Tibial nerve (tissue), 4 donors: ENCODE measurements at regions not wholly inside any gene's neighbourhood (a gene's known extent, or its start where the extent isn't known, plus 50 kb on each side); places are given as distances from the start of the nearest gene placed in this dataset.
A peak's percentile ranks its signal among the peaks of the same experiment; 100 is the strongest.
"Not testable (repeated sequence)": the region's sequence is repeated elsewhere in the genome, so short reads cannot be mapped to it uniquely, and the experiment has no call there.

Source experiments
- DNase-seq, 2 donors: peaks; one replicate each; pipeline ENCODE4 v3.0.0-alpha.2; 2019; ENCODE audit warnings: low spot score in 2 of 2
- H3K27ac ChIP-seq, 4 donors: fragments of 200-600 bp; sonication (generic) in 3 of 4; one replicate each; pipeline ENCODE4 v1.5.1; 2017 to 2019; ENCODE audit warnings: mild to moderate bottlenecking in 1 of 4
- H3K27me3 ChIP-seq, 2 donors: fragments of 200-600 bp; sonication (generic) in 1 of 2; one replicate each; pipeline versions ENCODE4 v1.5.1 to v1.6.0; 2017 to 2019
- H3K36me3 ChIP-seq, 3 donors: fragments of 200-600 bp; sonication (generic); one replicate each; pipeline ENCODE4 v1.5.1; 2018 to 2019
- H3K4me1 ChIP-seq, 4 donors: fragments of 200-600 bp; sonication (generic) in 3 of 4; one replicate each; pipeline ENCODE4 v1.5.1; 2017 to 2019
- H3K4me3 ChIP-seq, 4 donors: fragments of 200-600 bp; sonication (generic) in 3 of 4; one replicate each; pipeline ENCODE4 v1.5.1; 2017 to 2019; ENCODE audit warnings: mild to moderate bottlenecking in 1 of 4, moderate library complexity in 1 of 4
- H3K9me3 ChIP-seq, 4 donors: fragments of 200-600 bp; sonication (generic) in 3 of 4; one replicate each; pipeline ENCODE4 v1.5.1; 2017 to 2019
- EP300 ChIP-seq, 2 donors: sonication (generic); formaldehyde crosslinking; IDR thresholded peaks; one replicate each; pipeline ENCODE4 v1.6.1; 2017; ENCODE audit warnings: antibody characterized with exemption in 2 of 2, mild to moderate bottlenecking in 1 of 2
- POLR2A ChIP-seq, 2 donors: fragments of 450-650 bp; IDR thresholded peaks; one replicate each; pipeline ENCODE4 v1.6.1; 2017; ENCODE audit warnings: antibody characterized with exemption in 2 of 2, mild to moderate bottlenecking in 2 of 2, moderate library complexity in 2 of 2
- WGBS, 2 donors: methylation state at CpG; one replicate each; pipeline ENCODE4 v1.1.5; 2018; 5-methylcytosine and 5-hydroxymethylcytosine counted together
- TF ChIP-seq, protein P1 (sequence below), 5 experiments: fragments of 200-600 bp in 3 of 5; fragments of 450-650 bp in 2 of 5; sonication (generic) in 3 of 5; IDR thresholded peaks; one replicate each; pipeline ENCODE4 v1.5.1; 2016 to 2019; ENCODE audit warnings: antibody characterized with exemption in 5 of 5, mild to moderate bottlenecking in 3 of 5, moderate library complexity in 2 of 5

DNA sequence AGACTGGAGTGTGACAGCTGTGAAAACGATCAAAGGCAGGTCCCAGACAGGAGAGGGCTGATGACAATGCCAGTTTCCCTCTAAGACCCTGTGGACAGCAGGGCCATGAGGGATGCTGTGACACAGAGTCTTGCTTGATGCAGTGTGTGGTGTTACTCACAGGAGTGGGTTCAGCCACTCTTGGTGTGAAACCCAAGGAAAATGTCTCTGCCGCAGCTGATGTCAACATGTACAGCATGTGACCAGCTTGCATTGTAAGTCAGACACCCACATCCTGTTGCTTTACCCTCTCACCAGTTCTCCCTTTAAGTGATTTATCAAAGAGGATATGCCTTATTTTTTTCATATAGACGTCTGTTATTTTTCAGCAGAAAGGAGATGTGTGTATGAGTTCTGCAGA is 268.6 kb downstream of the BTG1 start:
- H3K9me3 ChIP-seq, result no peaks in the 10 kb centered on the region

DNA sequence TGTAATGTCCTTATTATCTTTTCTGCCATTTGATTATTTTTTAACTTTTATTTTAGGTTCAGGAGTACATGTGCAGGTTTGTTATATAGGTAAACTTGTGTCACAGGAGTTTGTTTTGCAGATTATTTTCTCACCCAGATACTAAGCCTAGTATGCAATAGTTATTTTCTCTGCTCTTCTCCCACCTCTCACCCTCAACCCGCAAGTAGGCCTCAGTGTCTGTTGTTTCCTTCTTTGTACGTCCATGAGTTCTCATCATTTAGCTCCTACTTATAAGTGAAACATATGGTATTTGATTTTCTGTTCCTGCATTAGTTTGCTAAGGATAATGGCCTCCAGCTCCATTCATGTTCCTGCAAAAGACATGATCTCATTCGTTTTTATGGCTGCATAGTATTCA is 270.0 kb downstream of the BTG1 start:
- H3K4me3 ChIP-seq, H3K27me3 ChIP-seq, H3K9me3 ChIP-seq, DNase-seq, H3K36me3 ChIP-seq, H3K27ac ChIP-seq, H3K4me1 ChIP-seq: not testable (repeated sequence)
- 93 to 97% methylated on average over 3 of the region's 3 CpGs for WGBS, 2 donors

More for the DNA sequence above, 268.6 kb downstream of the BTG1 start:
- Histone ChIP-seq H3K4me3 (no peak overlapping the region), H3K27ac (peak overlapping the region in 2 of 4 donors; percentile 14 to 57), H3K27me3 (no peaks in the 10 kb centered on the region), H3K36me3 (no peaks in the 10 kb centered on the region), H3K4me1 (peaks cover 0 to 4% (median 0%) of the 10 kb centered on the region in 4 donors)
- DNase-seq, result peak in 1 of 2 donors; percentile 36
- TF ChIP-seq POLR2A (IDR thresholded peaks at IDR 0.05) (no peak), EP300 (IDR thresholded peaks at IDR 0.05) (peak in 1 of 2 donors; percentile 79)
- WGBS, 2 donors, result 28 to 47% methylated on average over 3 of the region's 3 CpGs

DNA sequence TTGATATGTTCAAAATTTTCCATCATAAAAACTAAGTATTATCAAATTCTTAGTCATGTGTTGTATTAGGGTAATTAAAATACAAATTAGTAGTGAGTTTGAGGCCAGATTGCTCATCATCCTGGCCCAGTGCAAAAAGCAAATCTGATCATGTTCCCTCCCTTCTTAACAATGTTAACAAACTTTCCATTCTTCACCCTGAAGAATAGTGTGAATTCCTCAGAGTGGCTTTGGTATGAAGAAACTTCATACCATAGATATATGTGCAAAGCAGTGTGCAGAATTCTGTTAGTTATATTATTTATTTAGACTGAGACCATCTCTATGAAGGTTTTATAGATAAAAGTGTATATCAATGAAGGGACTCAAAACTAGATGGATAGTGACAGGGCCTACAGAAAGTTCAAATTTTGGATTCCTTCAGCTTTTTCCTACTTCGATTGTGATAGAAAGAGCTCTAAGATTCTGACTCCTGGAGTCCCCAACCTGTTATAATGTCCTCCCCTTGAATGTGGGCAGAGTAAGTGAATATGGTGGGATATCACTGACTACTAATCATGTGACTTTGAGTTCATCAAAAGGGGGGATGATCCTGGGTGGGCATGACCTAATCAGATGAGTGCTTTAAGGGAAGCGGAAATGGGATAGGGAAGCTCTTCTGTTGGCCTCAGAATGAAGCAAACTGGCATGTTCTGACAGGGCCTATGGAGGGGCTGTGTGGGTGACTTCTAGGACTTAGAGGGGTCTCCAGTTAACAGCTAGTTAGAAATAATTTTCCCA is 271.4 kb downstream of the BTG1 start:
- Histone ChIP-seq H3K36me3 (no peaks in the 10 kb centered on the region), H3K4me3 (no peak overlapping the region), H3K27ac (no peak overlapping the region), H3K4me1 (no peaks in the 10 kb centered on the region), H3K27me3 (no peaks in the 10 kb centered on the region), H3K9me3 (no peaks in the 10 kb centered on the region)
- WGBS, 2 donors, result 95 to 100% methylated on average over 2 of the region's 2 CpGs
- no peak for DNase-seq
- TF ChIP-seq EP300 (IDR thresholded peaks at IDR 0.05), result no peak
- TF ChIP-seq POLR2A (IDR thresholded peaks at IDR 0.05), result no peak
- TF ChIP-seq, protein P1, sequence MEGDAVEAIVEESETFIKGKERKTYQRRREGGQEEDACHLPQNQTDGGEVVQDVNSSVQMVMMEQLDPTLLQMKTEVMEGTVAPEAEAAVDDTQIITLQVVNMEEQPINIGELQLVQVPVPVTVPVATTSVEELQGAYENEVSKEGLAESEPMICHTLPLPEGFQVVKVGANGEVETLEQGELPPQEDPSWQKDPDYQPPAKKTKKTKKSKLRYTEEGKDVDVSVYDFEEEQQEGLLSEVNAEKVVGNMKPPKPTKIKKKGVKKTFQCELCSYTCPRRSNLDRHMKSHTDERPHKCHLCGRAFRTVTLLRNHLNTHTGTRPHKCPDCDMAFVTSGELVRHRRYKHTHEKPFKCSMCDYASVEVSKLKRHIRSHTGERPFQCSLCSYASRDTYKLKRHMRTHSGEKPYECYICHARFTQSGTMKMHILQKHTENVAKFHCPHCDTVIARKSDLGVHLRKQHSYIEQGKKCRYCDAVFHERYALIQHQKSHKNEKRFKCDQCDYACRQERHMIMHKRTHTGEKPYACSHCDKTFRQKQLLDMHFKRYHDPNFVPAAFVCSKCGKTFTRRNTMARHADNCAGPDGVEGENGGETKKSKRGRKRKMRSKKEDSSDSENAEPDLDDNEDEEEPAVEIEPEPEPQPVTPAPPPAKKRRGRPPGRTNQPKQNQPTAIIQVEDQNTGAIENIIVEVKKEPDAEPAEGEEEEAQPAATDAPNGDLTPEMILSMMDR (IDR thresholded peaks at IDR 0.05), result no peak

DNA sequence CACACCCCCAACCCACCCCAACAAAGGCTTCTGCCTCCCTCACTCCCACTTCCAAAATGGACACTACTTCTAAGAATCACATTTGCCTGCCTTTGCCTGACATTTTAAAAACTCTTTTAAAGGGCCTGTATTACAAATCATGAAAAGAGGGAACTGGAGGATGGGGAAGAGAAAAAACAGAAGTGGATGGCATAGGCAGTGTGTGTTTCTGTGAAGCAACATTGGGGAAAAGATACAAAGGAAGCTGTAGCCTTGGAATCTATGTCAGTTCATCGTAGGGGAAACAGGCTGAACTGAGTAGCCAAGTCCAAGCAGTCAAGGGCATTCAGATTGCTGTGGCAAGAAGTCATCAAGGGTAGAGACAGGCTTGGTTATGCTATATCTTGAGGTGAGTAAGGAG is 273.9 kb downstream of the BTG1 start:
- Histone ChIP-seq H3K4me1 (no peaks in the 10 kb centered on the region), H3K27me3 (no peaks in the 10 kb centered on the region), H3K36me3 (no peaks in the 10 kb centered on the region), H3K4me3 (no peak overlapping the region), H3K27ac (peak overlapping the region in 1 of 4 donors; percentile 29), H3K9me3 (no peaks in the 10 kb centered on the region)
- no peak for DNase-seq
- 77 to 80% methylated on average over 1 of the region's 1 CpG for WGBS, 2 donors
- TF ChIP-seq EP300 (IDR thresholded peaks at IDR 0.05) (peak in 1 of 2 donors; percentile 60), POLR2A (IDR thresholded peaks at IDR 0.05) (no peak)
- TF ChIP-seq, protein P1 (IDR thresholded peaks at IDR 0.05), result no peak

DNA sequence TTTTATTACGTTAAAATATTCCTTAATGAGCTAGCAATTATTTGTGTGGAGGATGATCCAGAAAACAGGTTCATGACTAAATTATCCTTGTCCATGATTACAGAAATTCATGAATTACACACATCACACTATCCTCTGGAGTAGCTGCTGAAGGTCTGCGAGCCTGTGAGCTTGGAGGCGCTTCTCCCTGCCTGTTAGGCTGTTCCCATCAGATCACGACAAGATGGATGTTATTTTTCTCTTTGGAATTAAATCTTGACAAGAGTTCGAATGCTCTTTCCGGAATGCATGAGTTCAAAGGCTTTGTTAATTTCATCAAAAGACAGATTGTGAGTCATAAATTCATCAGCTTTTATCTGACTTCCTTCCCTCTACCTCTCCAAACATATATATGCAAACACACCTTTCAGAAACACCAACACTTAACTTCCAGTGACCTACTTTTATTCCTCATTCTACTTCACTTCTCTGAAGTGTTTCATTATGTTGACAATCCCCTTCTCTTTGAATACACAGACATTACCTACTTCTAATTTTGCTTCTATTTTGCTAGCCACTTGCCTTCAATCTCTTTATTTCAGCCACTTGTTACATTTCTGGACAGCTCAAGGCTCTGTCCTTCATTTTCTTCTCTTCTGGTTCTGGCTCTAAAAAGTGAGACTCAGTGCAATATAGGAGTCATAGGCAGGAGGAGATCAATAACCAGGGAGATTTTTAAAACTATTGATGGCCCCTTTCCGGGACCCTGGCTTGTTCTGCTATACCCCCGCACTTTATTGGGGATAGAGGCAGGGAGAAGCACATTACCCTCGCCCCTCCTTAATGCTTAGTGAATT is 274.6 kb downstream of the BTG1 start:
- no peak for DNase-seq
- peak overlapping the region in 1 of 4 donors; percentile 29 for H3K27ac ChIP-seq
- H3K4me3 ChIP-seq, result no peak overlapping the region
- no peaks in the 10 kb centered on the region for H3K36me3 ChIP-seq
- H3K9me3 ChIP-seq, result no peaks in the 10 kb centered on the region
- no peaks in the 10 kb centered on the region for H3K27me3 ChIP-seq
- no peaks in the 10 kb centered on the region for H3K4me1 ChIP-seq
- no peak for TF ChIP-seq EP300 (IDR thresholded peaks at IDR 0.05)
- TF ChIP-seq, protein P1 (IDR thresholded peaks at IDR 0.05), result no peak
- TF ChIP-seq POLR2A (IDR thresholded peaks at IDR 0.05), result no peak
- 89 to 92% methylated on average over 9 of the region's 9 CpGs for WGBS, 2 donors

DNA sequence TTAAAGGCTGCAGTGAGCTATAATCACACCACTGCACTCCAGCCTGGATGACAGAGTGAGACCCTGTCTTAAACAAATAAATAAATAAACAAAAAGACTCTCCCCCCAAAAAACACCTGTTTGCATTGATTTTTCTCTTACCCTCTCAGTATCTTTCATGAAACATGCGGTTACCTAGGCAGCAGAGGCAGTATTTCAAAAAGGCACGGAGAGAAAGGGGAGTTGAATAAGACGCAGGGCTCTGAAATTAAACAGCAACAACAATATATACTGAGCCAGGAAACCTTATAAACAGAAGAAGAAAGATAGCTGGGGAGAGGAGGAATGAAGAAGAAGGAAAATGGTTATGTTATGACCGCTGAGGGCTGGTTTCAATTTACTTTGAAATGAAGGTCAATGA is 277.6 kb downstream of the BTG1 start:
- H3K4me1 ChIP-seq, result no peaks in the 10 kb centered on the region
- no peaks in the 10 kb centered on the region for H3K27me3 ChIP-seq
- no peaks in the 10 kb centered on the region for H3K9me3 ChIP-seq
- no peak for TF ChIP-seq EP300 (IDR thresholded peaks at IDR 0.05)
- TF ChIP-seq POLR2A (IDR thresholded peaks at IDR 0.05), result no peak
- TF ChIP-seq, protein P1 (IDR thresholded peaks at IDR 0.05), result no peak
- H3K27ac ChIP-seq, result no peak overlapping the region
- no peak for DNase-seq
- WGBS, 2 donors, result 83 to 86% methylated on average over 4 of the region's 4 CpGs
- no peak overlapping the region for H3K4me3 ChIP-seq
- no peaks in the 10 kb centered on the region for H3K36me3 ChIP-seq
